ENCODE measurements at regions not wholly inside any gene's neighbourhood (a gene's known extent, or its start where the extent isn't known, plus 50 kb on each side); places are given as distances from the start of the nearest gene placed in this dataset.

- Histone ChIP-seq H2AFZ (ENCODE audit: low read depth, low read length, severe bottlenecking) (no peak overlapping the region), H3K9ac (ENCODE audit: low read length) (no peak overlapping the region), H3K27me3 (ENCODE audit: low read length) (no peaks in the 10 kb centered on the region), H3K4me2 (ENCODE audit: low read depth, low read length, poor library complexity, severe bottlenecking) (no peak overlapping the region), H4K20me1 (ENCODE audit: low read depth, low read length) (no peaks in the 10 kb centered on the region), H3K4me3 (ENCODE audit: insufficient read depth, low read length, poor library complexity, severe bottlenecking) (no peak overlapping the region), H3F3A (ENCODE audit: insufficient read depth) (no peaks in the 10 kb centered on the region), H3K79me2 (ENCODE audit: insufficient read depth, low read length) (no peaks in the 10 kb centered on the region), H3K9me2 (replicated peaks; ENCODE audit: insufficient read depth, low read length) (no peaks in the 10 kb centered on the region), H3K9me3 (ENCODE audit: insufficient read depth, low read length) (no peaks in the 10 kb centered on the region), H3K36me3 (ENCODE audit: low read length) (no peaks in the 10 kb centered on the region), H3K27ac (ENCODE audit: low read depth, low read length) (no peak overlapping the region)
- no peak for TF ChIP-seq EZH2phosphoT487 (conservative IDR thresholded peaks at IDR 0.05; ENCODE audit: low read length)
- TF ChIP-seq CTCF (IDR thresholded peaks at IDR 0.05; ENCODE audit: insufficient read depth, low read length, poor library complexity, severe bottlenecking), result no peak
Observed at GRCh38 chr11:92879086-92879485, 90.4 kb upstream of the MTNR1B start.

GRCh38 chr11:92880381-92880780 is 89.1 kb upstream of the MTNR1B start:
- Histone ChIP-seq H2AFZ (ENCODE audit: low read depth, low read length, severe bottlenecking) (no peak overlapping the region), H4K20me1 (ENCODE audit: low read depth, low read length) (no peaks in the 10 kb centered on the region), H3K4me2 (ENCODE audit: low read depth, low read length, poor library complexity, severe bottlenecking) (no peak overlapping the region), H3K27ac (ENCODE audit: low read depth, low read length) (no peak overlapping the region), H3K36me3 (ENCODE audit: low read length) (no peaks in the 10 kb centered on the region), H3K4me3 (ENCODE audit: insufficient read depth, low read length, poor library complexity, severe bottlenecking) (no peak overlapping the region), H3F3A (ENCODE audit: insufficient read depth) (no peaks in the 10 kb centered on the region), H3K9me3 (ENCODE audit: insufficient read depth, low read length) (no peaks in the 10 kb centered on the region), H3K79me2 (ENCODE audit: insufficient read depth, low read length) (no peaks in the 10 kb centered on the region), H3K9ac (ENCODE audit: low read length) (no peak overlapping the region), H3K27me3 (ENCODE audit: low read length) (no peaks in the 10 kb centered on the region), H3K9me2 (replicated peaks; ENCODE audit: insufficient read depth, low read length) (no peaks in the 10 kb centered on the region)
- TF ChIP-seq CTCF (IDR thresholded peaks at IDR 0.05; ENCODE audit: insufficient read depth, low read length, poor library complexity, severe bottlenecking) (no peak), EZH2phosphoT487 (conservative IDR thresholded peaks at IDR 0.05; ENCODE audit: low read length) (no peak)

- Histone ChIP-seq H3K79me2 (ENCODE audit: insufficient read depth, low read length) (no peaks in the 10 kb centered on the region), H3K9ac (ENCODE audit: low read length) (no peak overlapping the region), H3K36me3 (ENCODE audit: low read length) (no peaks in the 10 kb centered on the region), H3K4me3 (ENCODE audit: insufficient read depth, low read length, poor library complexity, severe bottlenecking) (no peak overlapping the region), H3K9me2 (replicated peaks; ENCODE audit: insufficient read depth, low read length) (no peaks in the 10 kb centered on the region), H3K27ac (ENCODE audit: low read depth, low read length) (no peak overlapping the region), H3K9me3 (ENCODE audit: insufficient read depth, low read length) (no peaks in the 10 kb centered on the region), H3K27me3 (ENCODE audit: low read length) (no peaks in the 10 kb centered on the region), H4K20me1 (ENCODE audit: low read depth, low read length) (no peaks in the 10 kb centered on the region), H2AFZ (ENCODE audit: low read depth, low read length, severe bottlenecking) (no peak overlapping the region), H3F3A (ENCODE audit: insufficient read depth) (no peaks in the 10 kb centered on the region), H3K4me2 (ENCODE audit: low read depth, low read length, poor library complexity, severe bottlenecking) (no peak overlapping the region)
- TF ChIP-seq CTCF (IDR thresholded peaks at IDR 0.05; ENCODE audit: insufficient read depth, low read length, poor library complexity, severe bottlenecking) (no peak), EZH2phosphoT487 (conservative IDR thresholded peaks at IDR 0.05; ENCODE audit: low read length) (no peak)
Observed at GRCh38 chr11:92881940-92882450, 87.5 kb upstream of the MTNR1B start.

Data from SU-DHL-6 (cell line).